GM12891 (cell line): ENCODE measurements at regions not wholly inside any gene's neighbourhood (a gene's known extent, or its start where the extent isn't known, plus 50 kb on each side); places are given as distances from the start of the nearest gene placed in this dataset.
A peak's percentile ranks its signal among the peaks of the same experiment; 100 is the strongest.
"Not testable (repeated sequence)": the region's sequence is repeated elsewhere in the genome, so short reads cannot be mapped to it uniquely, and the experiment has no call there.

Experiments
- DNase-seq: peaks from one replicate; pipeline ENCODE4 v3.0.0; 2011; ENCODE audit warnings: low spot score; ENCODE audit not compliant: insufficient read length
- FAIRE-seq: peaks from 2 replicates; lab custom pipeline; 2011; peaks lifted over from hg19 to GRCh38; lab: Jason Lieb, UNC
- PAX5 ChIP-seq: IDR thresholded peaks from 2 replicates; pipeline ENCODE4 v1.6.1; 2011; ENCODE audit warnings: low read length, moderate library complexity, mild to moderate bottlenecking; ENCODE audit not compliant: insufficient read depth, severe bottlenecking
- POLR2A ChIP-seq: IDR thresholded peaks from 2 replicates; pipeline ENCODE4 v1.6.1; 2011; ENCODE audit warnings: low read depth, low read length, control low read depth
- POLR2AphosphoS5 ChIP-seq: IDR thresholded peaks from 2 replicates; pipeline ENCODE4 v1.6.1; 2011; ENCODE audit warnings: low read depth, low read length, control low read depth
- POU2F2 ChIP-seq: IDR thresholded peaks from 2 replicates; pipeline ENCODE4 v1.6.1; 2011; ENCODE audit warnings: low read depth, mild to moderate bottlenecking, control low read depth, low read length, moderate library complexity
- SPI1 ChIP-seq: IDR thresholded peaks from 2 replicates; pipeline ENCODE4 v1.6.1; 2011; ENCODE audit warnings: low read depth, low read length, control low read depth
- TAF1 ChIP-seq: IDR thresholded peaks from 2 replicates; pipeline ENCODE4 v1.6.1; 2011; ENCODE audit warnings: low read depth, low read length, control low read depth

DNA sequence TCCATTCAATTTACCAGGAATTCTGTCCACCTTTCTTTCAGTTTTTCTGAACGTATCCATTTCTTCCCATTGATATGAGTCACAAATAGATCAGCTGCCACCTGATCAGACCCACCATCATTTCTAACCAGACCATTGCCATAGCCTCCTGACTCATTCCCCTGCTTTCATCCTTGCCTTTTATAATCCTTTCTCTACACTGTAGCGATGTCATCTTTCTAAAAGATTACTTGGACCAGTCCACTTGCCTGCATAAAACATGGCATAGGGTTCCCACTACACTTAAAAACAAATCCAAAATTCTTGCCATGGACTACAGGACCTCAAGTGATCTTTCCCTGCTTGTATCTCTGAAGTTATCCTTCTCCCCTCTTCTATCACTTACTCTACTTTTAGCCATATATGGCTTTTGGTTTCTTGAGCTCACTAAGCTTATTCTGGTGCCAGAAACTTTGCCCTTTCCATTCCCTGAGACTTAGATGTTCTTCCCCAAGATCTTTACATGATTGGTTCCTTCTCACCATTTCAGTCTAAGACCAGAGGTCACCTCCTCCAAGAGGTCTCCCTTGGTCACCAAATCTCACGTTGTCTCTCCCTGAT lies 149.5 kb upstream of the KRR1 start:
- FAIRE-seq: no peak
- no peak for DNase-seq
- no peak for TF ChIP-seq SPI1
- no peak for TF ChIP-seq PAX5
- TF ChIP-seq POU2F2: no peak
- no peak for TF ChIP-seq POLR2A
- no peak for TF ChIP-seq TAF1
- no peak for TF ChIP-seq POLR2AphosphoS5

- TF ChIP-seq TAF1 (no peak), POLR2AphosphoS5 (no peak), POU2F2 (no peak), SPI1 (no peak), POLR2A (no peak), PAX5 (no peak)
- FAIRE-seq (no peak), DNase-seq (no peak)
These were observed 148.7 kb upstream of the KRR1 start for GRCh38 chr12:75660107-75660530.

GRCh38 chr12:75658901-75659823 lies 147.8 kb upstream of the KRR1 start:
- no peak for TF ChIP-seq SPI1
- no peak for TF ChIP-seq TAF1
- TF ChIP-seq PAX5: no peak
- TF ChIP-seq POLR2A: no peak
- DNase-seq: no peak
- no peak for FAIRE-seq

DNA sequence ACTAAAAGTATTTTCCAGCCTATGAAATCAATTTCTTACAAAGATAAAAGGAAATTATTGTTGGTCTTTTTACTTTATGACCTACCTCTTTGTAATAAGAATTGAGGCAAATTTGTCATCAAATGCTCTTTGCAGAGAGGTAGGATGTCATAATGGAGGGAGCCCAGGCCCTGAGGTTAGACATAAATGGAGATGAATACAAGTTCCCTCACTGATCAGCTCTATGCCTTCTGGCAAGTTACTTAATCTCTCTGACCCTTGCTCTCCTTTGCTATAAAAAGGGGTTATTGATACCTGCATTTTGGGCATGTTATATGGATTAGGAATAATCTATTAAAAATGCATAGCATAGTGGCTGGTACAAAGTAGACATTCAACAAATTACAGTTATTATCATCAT lies 146.9 kb upstream of the KRR1 start:
- DNase-seq (no peak), FAIRE-seq (no peak)
- TF ChIP-seq POLR2A: no peak
- no peak for TF ChIP-seq PAX5
- TF ChIP-seq POLR2AphosphoS5: no peak
- no peak for TF ChIP-seq TAF1
- TF ChIP-seq SPI1: no peak
- no peak for TF ChIP-seq POU2F2

DNA sequence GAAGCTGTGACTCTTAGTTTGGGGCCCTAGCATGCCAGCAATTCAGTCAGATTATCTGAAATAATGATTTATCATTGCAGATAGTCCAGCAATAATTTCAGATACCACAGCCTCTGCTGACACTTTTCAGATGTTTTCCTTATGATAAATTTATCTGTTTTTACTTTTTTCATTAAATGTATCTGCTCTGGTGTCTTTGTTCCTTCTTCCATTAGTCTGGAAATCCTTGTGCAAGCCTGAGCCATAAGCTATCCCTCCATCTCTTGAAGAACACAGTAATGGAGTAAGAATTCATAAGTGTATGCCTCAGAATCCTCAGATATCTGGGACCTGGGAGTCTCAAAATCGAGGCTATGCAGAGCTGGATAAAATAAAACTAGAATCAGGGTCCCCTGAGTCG lies 146.4 kb upstream of the KRR1 start:
- TF ChIP-seq POU2F2 (no peak), POLR2AphosphoS5 (no peak), TAF1 (no peak), POLR2A (no peak), PAX5 (no peak)
- no peak for FAIRE-seq
- no peak for DNase-seq

DNA sequence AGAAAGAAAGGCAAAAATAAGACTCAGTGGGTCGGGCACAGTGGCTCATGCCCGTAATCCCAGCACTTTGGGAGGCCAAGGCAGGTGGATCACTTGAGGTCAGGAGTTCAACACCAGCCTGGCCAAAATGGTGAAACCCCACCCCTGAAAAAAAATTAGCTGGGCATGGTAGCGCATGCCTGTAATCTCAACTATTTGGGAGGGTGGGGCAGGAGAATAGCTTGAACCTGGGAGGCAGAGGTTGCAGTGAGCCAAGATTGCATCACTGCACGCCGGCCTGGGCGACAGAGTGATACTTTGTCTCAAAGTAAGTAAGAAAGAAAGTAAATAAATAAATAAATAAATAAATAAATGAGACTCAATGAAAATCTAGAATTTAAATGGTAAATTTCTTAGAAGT lies 145.9 kb upstream of the KRR1 start:
- FAIRE-seq, DNase-seq: not testable (repeated sequence)

- no peak for TF ChIP-seq POLR2AphosphoS5
- no peak for TF ChIP-seq SPI1
- no peak for TF ChIP-seq TAF1
- no peak for TF ChIP-seq PAX5
- TF ChIP-seq POLR2A: no peak
- TF ChIP-seq POU2F2: no peak
- DNase-seq (no peak), FAIRE-seq (no peak)
These were observed 145.2 kb upstream of the KRR1 start for GRCh38 chr12:75656648-75657047.

GRCh38 chr12:75656210-75656609 lies 144.8 kb upstream of the KRR1 start:
- no peak for FAIRE-seq
- TF ChIP-seq PAX5: no peak
- TF ChIP-seq TAF1: no peak
- TF ChIP-seq SPI1: no peak
- no peak for TF ChIP-seq POU2F2
- TF ChIP-seq POLR2AphosphoS5: no peak
- no peak for TF ChIP-seq POLR2A
- DNase-seq: no peak

GRCh38 chr12:75655315-75655806 lies 144.0 kb upstream of the KRR1 start:
- FAIRE-seq (peak; percentile 9), DNase-seq (no peak)
- TF ChIP-seq PAX5 (no peak), SPI1 (peak; percentile 52; the same call in 1 of the 2 replicates)

DNA sequence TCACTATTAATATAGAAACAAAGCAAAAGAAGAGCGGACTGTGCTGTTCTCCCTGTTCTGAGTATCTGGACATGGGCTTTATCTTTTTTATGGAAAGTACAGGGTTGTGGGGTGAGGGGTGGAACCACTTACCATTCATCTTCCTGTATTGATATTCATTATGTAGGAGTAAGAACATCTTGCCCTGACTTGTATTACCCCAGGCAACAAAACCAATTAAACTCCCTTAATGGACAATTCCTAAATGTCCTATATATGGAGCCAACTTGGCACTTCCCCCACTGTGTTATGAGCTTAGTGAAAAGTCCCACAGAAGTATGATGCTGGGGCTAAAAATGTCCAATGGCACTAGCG lies 139.9 kb upstream of the KRR1 start:
- FAIRE-seq (no peak), DNase-seq (no peak)
- no peak for TF ChIP-seq POLR2AphosphoS5
- no peak for TF ChIP-seq SPI1
- TF ChIP-seq POU2F2: no peak
- no peak for TF ChIP-seq PAX5
- no peak for TF ChIP-seq TAF1
- no peak for TF ChIP-seq POLR2A

GRCh38 chr12:75650595-75651341 lies 139.4 kb upstream of the KRR1 start:
- FAIRE-seq (no peak), DNase-seq (no peak)
- no peak for TF ChIP-seq POLR2AphosphoS5
- TF ChIP-seq TAF1: no peak
- no peak for TF ChIP-seq POU2F2
- TF ChIP-seq PAX5: no peak
- no peak for TF ChIP-seq SPI1
- TF ChIP-seq POLR2A: no peak
